Sigmoid colon (tissue), 6 donors: ENCODE measurements at regions not wholly inside any gene's neighbourhood (a gene's known extent, or its start where the extent isn't known, plus 50 kb on each side); places are given as distances from the start of the nearest gene placed in this dataset.

ENCODE experiments used
- DNase-seq: peaks from one replicate; pipeline ENCODE4 v3.0.0-alpha.2; 2019
- H3K27ac ChIP-seq, 4 donors: fragments of 200-600 bp; sonication (generic); one replicate each; pipeline ENCODE4 v1.5.1; 2016 to 2019; ENCODE audit warnings: mild to moderate bottlenecking in 1 of 4
- H3K27me3 ChIP-seq, 3 donors: fragments of 200-600 bp; sonication (generic); one replicate each; pipeline ENCODE4 v1.5.1; 2019; ENCODE audit warnings: mild to moderate bottlenecking in 1 of 3
- H3K36me3 ChIP-seq, 4 donors: fragments of 200-600 bp; sonication (generic); one replicate each; pipeline ENCODE4 v1.5.1; 2016 to 2019
- H3K4me1 ChIP-seq, 4 donors: fragments of 200-600 bp; sonication (generic); one replicate each; pipeline ENCODE4 v1.5.1; 2017 to 2019
- H3K4me3 ChIP-seq, 4 donors: fragments of 200-600 bp; sonication (generic); one replicate each; pipeline ENCODE4 v1.5.1; 2017 to 2019; ENCODE audit warnings: mild to moderate bottlenecking in 2 of 4, moderate library complexity in 1 of 4
- H3K9me3 ChIP-seq, 4 donors: fragments of 200-600 bp in 3 of 4; sonication (generic) in 3 of 4; one replicate each; pipeline versions ENCODE4 v1.5.1 to v1.6.1; 2013 to 2019
- EP300 ChIP-seq, 4 donors: sonication (generic); formaldehyde crosslinking; IDR thresholded peaks; one replicate each; pipeline ENCODE4 v1.6.1; 2017; ENCODE audit warnings: antibody characterized with exemption in 4 of 4
- POLR2A ChIP-seq, 2 donors: fragments of 450-650 bp; IDR thresholded peaks; one replicate each; pipeline ENCODE4 v1.6.1; 2016; ENCODE audit warnings: antibody characterized with exemption in 2 of 2, mild to moderate bottlenecking in 2 of 2, moderate library complexity in 2 of 2
- POLR2AphosphoS5 ChIP-seq, 4 donors: sonication (generic); formaldehyde crosslinking; IDR thresholded peaks; one replicate each; pipeline ENCODE4 v1.6.1; 2017; ENCODE audit warnings: antibody characterized with exemption in 4 of 4
- WGBS, 2 donors: extraction: QIAGEN DNeasy Blood & Tissue Kit; methylation state at CpG; one replicate each; pipeline ENCODE4 v1.1.7; 2013; 5-methylcytosine and 5-hydroxymethylcytosine counted together
- intact Hi-C: fragments of 100-400 bp; cut with DNase I; formaldehyde crosslinking; loops from one replicate; pipeline ENCODE4 v1.15.1; 2023
- TF ChIP-seq, protein P1 (sequence below), 4 experiments: fragments of 450-650 bp in 3 of 4; fragments of 200-600 bp in 1 of 4; IDR thresholded peaks; one replicate each; pipeline ENCODE4 v1.5.1; 2016 to 2019; ENCODE audit warnings: antibody characterized with exemption in 4 of 4, mild to moderate bottlenecking in 3 of 4, moderate library complexity in 2 of 4
- donor health status: healthy with polysubstance abuse.
- donor health status: healthy.

GRCh38 chr11:87437133-87437843, 399.6 kb downstream of the TMEM135 start:
- H3K27me3 ChIP-seq: no peaks in the 10 kb centered on the region
- no peaks in the 10 kb centered on the region for H3K9me3 ChIP-seq
- 72 to 84% methylated on average over 5 of the region's 5 CpGs for WGBS, 2 donors
- peaks cover 0 to 23% (median 5%) of the 10 kb centered on the region in 4 donors for H3K4me1 ChIP-seq
- H3K36me3 ChIP-seq: no peaks in the 10 kb centered on the region
- intact Hi-C loops: no loop called here
- H3K27ac ChIP-seq: no peak overlapping the region
- no peak overlapping the region for H3K4me3 ChIP-seq
- TF ChIP-seq EP300 (IDR thresholded peaks at IDR 0.05) (no peak), POLR2AphosphoS5 (IDR thresholded peaks at IDR 0.05) (no peak), POLR2A (IDR thresholded peaks at IDR 0.05) (no peak)
- TF ChIP-seq, protein P1, sequence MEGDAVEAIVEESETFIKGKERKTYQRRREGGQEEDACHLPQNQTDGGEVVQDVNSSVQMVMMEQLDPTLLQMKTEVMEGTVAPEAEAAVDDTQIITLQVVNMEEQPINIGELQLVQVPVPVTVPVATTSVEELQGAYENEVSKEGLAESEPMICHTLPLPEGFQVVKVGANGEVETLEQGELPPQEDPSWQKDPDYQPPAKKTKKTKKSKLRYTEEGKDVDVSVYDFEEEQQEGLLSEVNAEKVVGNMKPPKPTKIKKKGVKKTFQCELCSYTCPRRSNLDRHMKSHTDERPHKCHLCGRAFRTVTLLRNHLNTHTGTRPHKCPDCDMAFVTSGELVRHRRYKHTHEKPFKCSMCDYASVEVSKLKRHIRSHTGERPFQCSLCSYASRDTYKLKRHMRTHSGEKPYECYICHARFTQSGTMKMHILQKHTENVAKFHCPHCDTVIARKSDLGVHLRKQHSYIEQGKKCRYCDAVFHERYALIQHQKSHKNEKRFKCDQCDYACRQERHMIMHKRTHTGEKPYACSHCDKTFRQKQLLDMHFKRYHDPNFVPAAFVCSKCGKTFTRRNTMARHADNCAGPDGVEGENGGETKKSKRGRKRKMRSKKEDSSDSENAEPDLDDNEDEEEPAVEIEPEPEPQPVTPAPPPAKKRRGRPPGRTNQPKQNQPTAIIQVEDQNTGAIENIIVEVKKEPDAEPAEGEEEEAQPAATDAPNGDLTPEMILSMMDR (IDR thresholded peaks at IDR 0.05): no peak
- DNase-seq: no peak

GRCh38 chr11:87432022-87432421, 394.3 kb downstream of the TMEM135 start:
- no peaks in the 10 kb centered on the region for H3K36me3 ChIP-seq
- no peaks in the 10 kb centered on the region for H3K9me3 ChIP-seq
- H3K4me3 ChIP-seq: no peak overlapping the region
- intact Hi-C loops: no loop called here
- no peak overlapping the region for H3K27ac ChIP-seq
- no peak for TF ChIP-seq EP300 (IDR thresholded peaks at IDR 0.05)
- TF ChIP-seq POLR2AphosphoS5 (IDR thresholded peaks at IDR 0.05): peak in 2 of 4 donors; percentile 10 to 40
- no peak for TF ChIP-seq POLR2A (IDR thresholded peaks at IDR 0.05)
- TF ChIP-seq, protein P1 (IDR thresholded peaks at IDR 0.05): no peak
- no peak for DNase-seq
- no peaks in the 10 kb centered on the region for H3K27me3 ChIP-seq
- 75 to 82% methylated on average over 4 of the region's 4 CpGs for WGBS, 2 donors
- H3K4me1 ChIP-seq: peaks cover 0 to 5% (median 0%) of the 10 kb centered on the region in 4 donors

- Histone ChIP-seq H3K9me3 (no peaks in the 10 kb centered on the region), H3K27me3 (no peaks in the 10 kb centered on the region), H3K27ac (no peak overlapping the region), H3K4me1 (peaks cover 0 to 5% (median 0%) of the 10 kb centered on the region in 4 donors), H3K36me3 (no peaks in the 10 kb centered on the region), H3K4me3 (no peak overlapping the region)
- 91 to 93% methylated on average over 2 of the region's 2 CpGs for WGBS, 2 donors
- TF ChIP-seq EP300 (IDR thresholded peaks at IDR 0.05) (no peak), POLR2A (IDR thresholded peaks at IDR 0.05) (no peak), POLR2AphosphoS5 (IDR thresholded peaks at IDR 0.05) (no peak)
- TF ChIP-seq, protein P1 (IDR thresholded peaks at IDR 0.05): no peak
- intact Hi-C loops: no loop called here
- DNase-seq: no peak
These were observed 393.7 kb downstream of the TMEM135 start for GRCh38 chr11:87431392-87431791.

DNA sequence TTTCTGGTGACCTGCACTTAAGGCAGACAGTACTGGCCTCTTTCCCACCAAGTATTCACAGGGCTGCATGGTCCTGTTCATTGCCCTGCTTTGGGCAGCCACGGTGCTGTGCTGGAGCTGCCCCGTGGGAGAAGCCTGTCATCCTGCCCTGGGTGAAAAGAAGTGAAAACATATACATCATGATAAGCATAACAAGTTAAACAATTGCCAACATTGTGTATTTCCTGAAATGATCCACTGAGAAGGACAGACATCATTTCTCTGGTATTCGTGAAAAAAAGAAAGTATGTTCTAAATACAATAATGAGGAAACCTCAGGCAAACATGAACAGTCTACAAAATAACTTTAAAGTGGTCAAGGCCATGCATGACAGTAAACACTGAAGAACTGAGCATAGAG, 393.1 kb downstream of the TMEM135 start:
- TF ChIP-seq POLR2AphosphoS5 (IDR thresholded peaks at IDR 0.05) (no peak), EP300 (IDR thresholded peaks at IDR 0.05) (no peak), POLR2A (IDR thresholded peaks at IDR 0.05) (no peak)
- TF ChIP-seq, protein P1 (IDR thresholded peaks at IDR 0.05): no peak
- intact Hi-C loops: no loop called here
- Histone ChIP-seq H3K9me3 (no peaks in the 10 kb centered on the region), H3K27me3 (no peaks in the 10 kb centered on the region), H3K27ac (no peak overlapping the region), H3K36me3 (no peaks in the 10 kb centered on the region), H3K4me3 (no peak overlapping the region), H3K4me1 (peaks cover 0 to 5% (median 0%) of the 10 kb centered on the region in 4 donors)
- WGBS, 2 donors: 74 to 81% methylated on average over 3 of the region's 3 CpGs
- no peak for DNase-seq
